WI38 (cell line): ENCODE measurements at regions not wholly inside any gene's neighbourhood (a gene's known extent, or its start where the extent isn't known, plus 50 kb on each side); places are given as distances from the start of the nearest gene placed in this dataset.

Experiments
- H3K4me3 ChIP-seq: 2 replicates; pipeline ENCODE4 v1.5.1; 2011; ENCODE audit warnings: low read depth, mild to moderate bottlenecking, control low read depth, low read length
- TF ChIP-seq, protein P1 (sequence below): IDR thresholded peaks from 2 replicates; pipeline ENCODE4 v1.5.1; 2012; ENCODE audit warnings: low read depth, mild to moderate bottlenecking, control low read depth, low read length

DNA sequence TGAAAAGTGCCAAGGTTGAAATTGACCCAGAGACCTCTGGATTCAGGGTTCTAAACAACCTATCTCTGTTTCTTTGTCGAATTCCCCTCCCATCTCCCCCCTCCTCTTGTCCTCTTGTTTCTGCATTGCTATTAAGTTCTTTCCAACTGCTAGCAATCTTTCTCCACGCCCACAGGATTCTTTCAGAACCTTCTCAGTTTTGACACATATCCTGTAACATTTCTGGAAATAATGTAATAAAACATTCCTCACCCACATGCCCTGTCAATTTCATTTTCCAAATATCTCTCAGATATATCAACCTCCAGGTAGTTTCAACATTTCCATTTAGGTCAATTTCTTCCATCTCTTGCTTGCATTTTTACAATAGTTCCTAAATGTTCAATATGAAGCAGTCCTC lies 1105.9 kb downstream of the ARAP2 start:
- TF ChIP-seq, protein P1, sequence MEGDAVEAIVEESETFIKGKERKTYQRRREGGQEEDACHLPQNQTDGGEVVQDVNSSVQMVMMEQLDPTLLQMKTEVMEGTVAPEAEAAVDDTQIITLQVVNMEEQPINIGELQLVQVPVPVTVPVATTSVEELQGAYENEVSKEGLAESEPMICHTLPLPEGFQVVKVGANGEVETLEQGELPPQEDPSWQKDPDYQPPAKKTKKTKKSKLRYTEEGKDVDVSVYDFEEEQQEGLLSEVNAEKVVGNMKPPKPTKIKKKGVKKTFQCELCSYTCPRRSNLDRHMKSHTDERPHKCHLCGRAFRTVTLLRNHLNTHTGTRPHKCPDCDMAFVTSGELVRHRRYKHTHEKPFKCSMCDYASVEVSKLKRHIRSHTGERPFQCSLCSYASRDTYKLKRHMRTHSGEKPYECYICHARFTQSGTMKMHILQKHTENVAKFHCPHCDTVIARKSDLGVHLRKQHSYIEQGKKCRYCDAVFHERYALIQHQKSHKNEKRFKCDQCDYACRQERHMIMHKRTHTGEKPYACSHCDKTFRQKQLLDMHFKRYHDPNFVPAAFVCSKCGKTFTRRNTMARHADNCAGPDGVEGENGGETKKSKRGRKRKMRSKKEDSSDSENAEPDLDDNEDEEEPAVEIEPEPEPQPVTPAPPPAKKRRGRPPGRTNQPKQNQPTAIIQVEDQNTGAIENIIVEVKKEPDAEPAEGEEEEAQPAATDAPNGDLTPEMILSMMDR = no peak
- no peak overlapping the region for H3K4me3 ChIP-seq

DNA sequence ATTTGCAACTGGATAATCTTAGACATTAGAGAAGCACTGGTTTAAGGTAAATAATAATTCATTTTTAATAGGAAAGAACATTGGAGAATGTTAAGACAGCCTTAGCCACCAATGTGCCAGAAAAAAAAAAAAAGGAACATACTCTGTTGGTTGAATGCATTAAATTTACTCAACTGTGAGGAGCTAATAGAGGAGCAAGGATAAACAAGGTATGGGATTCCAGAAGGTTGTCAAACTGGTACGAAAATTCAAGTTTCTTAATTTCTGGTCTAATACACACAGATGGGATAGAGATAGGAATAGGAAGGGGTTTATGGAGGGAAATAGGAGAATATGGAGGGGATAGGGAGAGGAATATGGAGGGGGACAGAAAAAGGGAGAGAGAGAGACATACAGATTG lies 1096.6 kb downstream of the ARAP2 start:
- TF ChIP-seq, protein P1 = no peak
- no peak overlapping the region for H3K4me3 ChIP-seq

- TF ChIP-seq, protein P1 = no peak
- no peak overlapping the region for H3K4me3 ChIP-seq
Observed at GRCh38 chr4:35151816-35152572, 1092.3 kb downstream of the ARAP2 start.

DNA sequence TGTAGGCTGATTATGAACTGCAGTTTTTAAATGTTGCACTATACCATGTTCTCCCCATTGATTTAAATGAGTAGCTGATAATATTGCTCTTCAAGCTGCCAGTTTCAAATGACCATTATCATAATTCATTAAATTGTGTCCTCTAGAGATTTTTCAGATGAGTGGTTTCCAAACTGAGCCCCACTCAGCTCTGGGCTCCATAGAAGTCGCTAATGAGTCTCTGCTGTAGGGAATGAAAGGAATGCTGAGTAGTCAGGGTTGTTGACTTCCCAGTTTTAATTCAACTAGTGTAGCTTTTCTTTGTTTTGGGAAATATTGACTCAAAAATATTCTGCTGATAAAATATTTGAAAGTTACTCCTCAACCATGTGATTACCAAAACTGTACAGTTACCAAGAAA lies 1081.1 kb downstream of the ARAP2 start:
- no peak overlapping the region for H3K4me3 ChIP-seq
- TF ChIP-seq, protein P1 = no peak

GRCh38 chr4:35164063-35164462 lies 1080.3 kb downstream of the ARAP2 start:
- H3K4me3 ChIP-seq = no peak overlapping the region
- TF ChIP-seq, protein P1 = no peak

GRCh38 chr4:35166466-35166865 lies 1077.8 kb downstream of the ARAP2 start:
- no peak overlapping the region for H3K4me3 ChIP-seq
- TF ChIP-seq, protein P1 = no peak

GRCh38 chr4:35167385-35167784 lies 1076.9 kb downstream of the ARAP2 start:
- TF ChIP-seq, protein P1 = no peak

More at GRCh38 chr4:35167385-35167784, 1076.9 kb downstream of the ARAP2 start:
- no peak overlapping the region for H3K4me3 ChIP-seq
